Skeletal muscle tissue (tissue), 3 donors: ENCODE measurements at regions not wholly inside any gene's neighbourhood (a gene's known extent, or its start where the extent isn't known, plus 50 kb on each side); places are given as distances from the start of the nearest gene placed in this dataset.
"Not testable (repeated sequence)": the region's sequence is repeated elsewhere in the genome, so short reads cannot be mapped to it uniquely, and the experiment has no call there.

Experiments
- H3K27ac ChIP-seq: one replicate; pipeline ENCODE4 v1.7.0; 2013; ENCODE audit warnings: mild to moderate bottlenecking, low read depth, low read length, inconsistent platforms
- H3K27me3 ChIP-seq, 3 donors: one replicate each; pipeline ENCODE4 v1.7.0; 2013; ENCODE audit warnings: low read length in 3 of 3; ENCODE audit not compliant: control insufficient read depth in 3 of 3, insufficient read depth in 3 of 3
- H3K36me3 ChIP-seq, 3 donors: one replicate each; pipeline ENCODE4 v1.7.0; 2013; ENCODE audit warnings: low read length in 3 of 3; ENCODE audit not compliant: control insufficient read depth in 3 of 3, insufficient read depth in 3 of 3
- H3K4me1 ChIP-seq, 3 donors: one replicate each; pipeline ENCODE4 v1.7.0; 2013; ENCODE audit warnings: low read length in 3 of 3, mild to moderate bottlenecking in 3 of 3; ENCODE audit not compliant: control insufficient read depth in 3 of 3, insufficient read depth in 3 of 3
- H3K4me3 ChIP-seq, 3 donors: one replicate each; pipeline ENCODE4 v1.7.0; 2013; ENCODE audit warnings: low read length in 3 of 3
- H3K9ac ChIP-seq, 3 donors: one replicate each; pipeline ENCODE4 v1.7.0; 2013; ENCODE audit warnings: low read length in 3 of 3, mild to moderate bottlenecking in 3 of 3, moderate library complexity in 2 of 3, low read depth in 1 of 3
- H3K9me3 ChIP-seq, 3 donors: one replicate each; pipeline ENCODE4 v1.7.0; 2013; ENCODE audit warnings: low read length in 3 of 3; ENCODE audit not compliant: control insufficient read depth in 3 of 3
- donor health status: Osteomylitis.

DNA sequence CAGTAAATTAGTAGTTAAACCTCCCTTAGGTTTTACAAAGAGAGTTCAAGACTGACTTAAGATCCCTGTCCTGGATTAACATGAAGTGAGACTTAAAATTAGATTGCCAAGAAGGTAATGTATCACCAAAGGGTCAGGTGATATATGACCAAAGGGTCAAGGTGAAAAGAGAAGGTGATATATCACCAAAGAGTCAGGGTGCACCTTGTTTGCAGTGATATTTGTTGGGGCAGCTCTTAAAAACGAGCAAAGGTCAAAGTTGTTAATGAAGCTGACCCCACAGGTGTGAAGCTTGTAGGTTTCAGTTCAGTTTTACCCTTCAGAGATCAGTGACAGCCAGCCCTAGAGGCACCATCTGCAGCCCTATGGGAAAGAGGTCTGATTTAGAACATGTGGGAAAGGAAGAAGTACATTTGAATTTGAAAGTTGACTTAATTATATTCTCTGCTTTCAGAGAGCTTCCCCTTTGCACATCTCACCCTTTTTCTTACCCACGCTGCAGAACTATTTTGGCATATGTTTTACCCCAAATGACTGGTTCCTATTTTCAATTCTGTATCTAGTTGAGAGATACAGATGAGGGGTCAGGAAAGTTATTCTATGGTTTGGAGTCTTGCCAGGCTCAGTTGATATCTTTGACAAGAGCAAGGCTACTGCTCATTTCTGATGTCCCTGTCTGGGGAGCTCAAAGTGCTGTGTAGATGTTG lies 170.8 kb downstream of the S1PR1 start:
- H3K27me3 ChIP-seq: no peaks in the 10 kb centered on the region
- no peaks in the 10 kb centered on the region for H3K36me3 ChIP-seq
- no peak overlapping the region for H3K27ac ChIP-seq
- H3K4me1 ChIP-seq: no peaks in the 10 kb centered on the region
- no peak overlapping the region for H3K9ac ChIP-seq
- no peaks in the 10 kb centered on the region for H3K9me3 ChIP-seq
- H3K4me3 ChIP-seq: no peak overlapping the region

DNA sequence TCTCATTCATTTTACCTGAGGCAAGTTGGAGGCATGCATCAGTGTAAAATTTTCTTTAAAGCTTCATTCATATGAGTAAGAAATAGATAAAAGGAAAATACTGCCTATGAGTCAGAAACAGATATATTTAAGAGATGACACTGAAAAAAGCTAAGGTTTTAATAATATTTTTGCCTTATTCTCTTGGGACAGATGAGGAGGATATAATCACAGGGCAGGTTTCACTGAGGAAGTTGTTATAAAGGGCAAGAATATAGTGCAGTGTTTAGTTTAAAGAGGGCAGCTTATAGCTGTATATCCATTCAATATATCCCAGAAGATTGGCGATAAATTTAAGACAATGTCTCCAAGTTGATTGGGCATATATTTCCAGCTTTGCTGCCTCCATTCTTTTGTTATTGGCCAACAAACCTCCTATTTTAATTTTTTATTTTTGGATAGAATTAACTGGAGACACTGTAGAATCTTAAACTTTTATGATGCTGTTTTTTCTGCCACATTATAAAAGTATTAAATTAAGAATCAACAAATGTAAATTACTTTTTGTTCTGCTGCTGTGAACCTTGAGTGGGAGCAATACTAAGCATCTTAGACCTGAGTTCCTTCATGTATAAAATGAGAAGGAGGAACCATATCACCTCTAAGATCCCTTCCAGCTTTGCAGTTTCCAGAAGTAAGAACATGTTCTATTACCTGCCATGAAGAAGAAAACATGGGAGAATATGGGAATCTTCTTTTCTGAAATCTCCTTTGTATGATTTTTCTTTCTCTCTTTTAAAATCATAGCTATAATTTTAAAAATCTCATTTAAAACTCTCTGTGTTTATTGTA lies 171.6 kb downstream of the S1PR1 start:
- no peak overlapping the region for H3K27ac ChIP-seq
- H3K27me3 ChIP-seq: no peaks in the 10 kb centered on the region
- no peaks in the 10 kb centered on the region for H3K4me1 ChIP-seq
- H3K9ac ChIP-seq: no peak overlapping the region
- H3K9me3 ChIP-seq: no peaks in the 10 kb centered on the region
- H3K4me3 ChIP-seq: no peak overlapping the region
- no peaks in the 10 kb centered on the region for H3K36me3 ChIP-seq

DNA sequence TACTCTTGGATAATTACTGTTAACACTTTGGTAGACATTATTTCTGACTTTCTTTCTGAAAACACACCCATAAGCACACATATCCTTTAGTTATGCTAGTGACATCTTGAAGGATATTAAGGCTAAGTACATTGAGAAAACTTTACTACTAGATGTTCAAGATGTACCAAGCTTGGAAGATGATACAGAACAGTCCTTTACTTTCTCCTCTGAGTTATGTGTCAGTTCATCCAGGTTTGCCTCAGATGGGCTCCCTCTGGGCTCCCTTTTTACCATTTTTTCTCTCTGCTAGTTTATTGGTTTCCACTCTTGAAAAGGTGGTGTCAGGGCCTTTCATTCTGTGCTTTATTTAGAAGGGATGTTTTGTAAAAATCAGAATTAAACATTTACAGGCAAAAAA lies 172.3 kb downstream of the S1PR1 start:
- H3K4me1 ChIP-seq: no peaks in the 10 kb centered on the region
- no peaks in the 10 kb centered on the region for H3K9me3 ChIP-seq
- no peak overlapping the region for H3K27ac ChIP-seq
- no peaks in the 10 kb centered on the region for H3K36me3 ChIP-seq
- no peak overlapping the region for H3K4me3 ChIP-seq
- no peak overlapping the region for H3K9ac ChIP-seq
- no peaks in the 10 kb centered on the region for H3K27me3 ChIP-seq

DNA sequence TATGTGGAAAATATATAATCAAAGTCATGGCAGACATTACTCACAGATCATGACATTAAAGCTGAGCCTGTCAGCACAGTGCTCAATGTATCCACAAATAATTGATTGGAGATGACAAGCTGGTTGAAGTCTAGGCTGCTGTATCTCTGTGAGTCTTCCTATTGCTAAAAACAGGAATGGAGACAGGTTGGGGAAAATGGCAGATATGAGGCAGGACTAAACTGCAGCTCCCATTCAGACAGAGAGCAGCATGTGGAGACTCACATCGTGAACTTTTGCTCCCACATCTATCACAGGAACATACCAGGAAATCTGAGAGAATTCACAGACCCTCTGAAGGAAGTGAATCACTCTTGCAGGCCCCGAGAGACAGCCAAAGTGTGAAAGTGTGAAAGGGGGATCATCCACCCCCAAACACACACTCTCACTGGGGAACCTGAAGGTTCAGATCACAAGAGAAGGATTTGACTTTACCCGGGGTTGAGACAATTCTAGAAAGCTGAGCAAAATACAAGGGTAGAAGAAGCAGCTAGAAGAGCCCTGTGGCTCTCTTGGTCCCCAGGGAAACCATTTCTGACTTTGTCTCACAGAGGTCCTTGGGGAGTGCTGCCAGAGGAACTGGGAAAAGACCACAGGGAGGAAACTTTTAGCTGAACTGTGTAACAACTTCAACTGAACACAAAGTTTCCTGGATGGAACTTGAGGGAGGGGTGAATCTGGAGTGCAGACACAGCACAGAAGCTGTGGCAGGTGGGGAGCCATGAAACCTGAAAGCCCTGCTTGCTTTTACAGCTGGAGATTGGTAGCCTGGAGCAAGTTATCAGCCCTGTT lies 173.4 kb downstream of the S1PR1 start:
- no peak overlapping the region for H3K27ac ChIP-seq
- H3K9ac ChIP-seq: no peak overlapping the region
- H3K9me3 ChIP-seq: no peaks in the 10 kb centered on the region
- H3K4me1 ChIP-seq: no peaks in the 10 kb centered on the region
- H3K27me3 ChIP-seq: no peaks in the 10 kb centered on the region
- no peaks in the 10 kb centered on the region for H3K36me3 ChIP-seq
- H3K4me3 ChIP-seq: no peak overlapping the region

DNA sequence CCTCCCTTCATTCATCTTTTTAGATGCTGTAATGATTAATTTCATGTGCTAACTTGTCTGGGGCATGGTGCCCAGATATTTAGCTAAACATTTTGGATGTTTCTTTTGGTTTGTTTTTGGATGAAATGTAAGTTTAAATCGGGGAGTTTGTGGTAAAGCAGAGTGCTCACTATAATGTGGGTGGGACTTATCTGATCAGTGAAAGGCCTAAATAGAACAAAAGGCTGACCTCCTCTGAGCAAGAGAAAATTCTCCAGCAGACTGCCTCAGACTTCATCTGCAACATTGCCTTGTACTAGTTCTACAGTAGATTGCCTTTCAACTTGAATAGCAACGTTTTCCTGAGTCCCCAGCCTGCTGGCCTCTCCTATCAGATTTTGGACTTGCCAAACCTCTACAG lies 183.6 kb downstream of the S1PR1 start:
- H3K27ac ChIP-seq: no peak overlapping the region
- no peak overlapping the region for H3K4me3 ChIP-seq
- H3K9ac ChIP-seq: no peak overlapping the region

DNA sequence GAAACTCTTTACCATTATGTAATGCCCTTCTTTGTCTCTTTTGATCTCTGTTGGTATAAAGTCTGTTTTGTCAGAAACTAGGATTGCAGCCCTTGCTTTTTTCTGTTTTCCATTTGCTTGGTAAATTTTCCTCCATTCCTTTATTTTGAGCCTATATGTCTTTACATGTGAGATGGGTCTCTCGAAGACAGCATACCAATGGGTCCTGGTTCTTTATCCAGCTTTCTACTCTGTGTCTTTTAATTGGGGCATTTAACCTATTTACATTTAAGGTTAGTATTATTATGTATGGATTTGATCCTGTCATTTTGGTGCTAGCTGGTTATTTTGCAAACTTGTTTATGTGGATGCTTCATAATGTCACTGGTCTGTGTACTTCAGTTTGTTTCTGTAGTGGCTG lies 191.3 kb downstream of the S1PR1 start:
- H3K4me1 ChIP-seq, H3K9ac ChIP-seq, H3K27me3 ChIP-seq, H3K9me3 ChIP-seq, H3K4me3 ChIP-seq, H3K27ac ChIP-seq, H3K36me3 ChIP-seq: not testable (repeated sequence)

More for the DNA sequence above, 183.6 kb downstream of the S1PR1 start:
- Histone ChIP-seq H3K4me1 (no peaks in the 10 kb centered on the region), H3K36me3 (no peaks in the 10 kb centered on the region), H3K27me3 (no peaks in the 10 kb centered on the region), H3K9me3 (peaks cover 0 to 4% (median 0%) of the 10 kb centered on the region in 3 donors)

DNA sequence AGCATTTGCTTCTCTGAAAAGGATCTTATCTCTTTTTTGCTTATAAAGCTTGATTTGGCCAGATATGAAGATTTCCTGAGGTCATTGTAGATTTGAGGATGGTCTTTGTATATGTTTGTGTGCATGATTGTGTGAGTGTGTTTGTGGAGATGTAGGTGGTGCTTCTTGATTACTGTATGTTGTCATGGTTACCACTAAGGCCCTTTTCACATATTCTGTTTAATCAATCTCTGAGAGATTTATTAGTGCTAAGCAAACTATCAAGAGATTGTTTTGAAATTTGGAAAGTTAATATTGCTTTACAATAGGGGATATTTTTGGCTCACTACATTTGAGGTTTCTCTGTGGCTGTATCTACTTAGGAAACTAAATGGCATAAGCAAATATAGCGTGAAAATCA lies 191.7 kb downstream of the S1PR1 start:
- H3K27me3 ChIP-seq: no peaks in the 10 kb centered on the region
- H3K36me3 ChIP-seq: no peaks in the 10 kb centered on the region
- no peak overlapping the region for H3K4me3 ChIP-seq
- H3K4me1 ChIP-seq: no peaks in the 10 kb centered on the region
- H3K27ac ChIP-seq: no peak overlapping the region
- peaks cover 0 to 2% (median 0%) of the 10 kb centered on the region in 3 donors for H3K9me3 ChIP-seq
- H3K9ac ChIP-seq: no peak overlapping the region

DNA sequence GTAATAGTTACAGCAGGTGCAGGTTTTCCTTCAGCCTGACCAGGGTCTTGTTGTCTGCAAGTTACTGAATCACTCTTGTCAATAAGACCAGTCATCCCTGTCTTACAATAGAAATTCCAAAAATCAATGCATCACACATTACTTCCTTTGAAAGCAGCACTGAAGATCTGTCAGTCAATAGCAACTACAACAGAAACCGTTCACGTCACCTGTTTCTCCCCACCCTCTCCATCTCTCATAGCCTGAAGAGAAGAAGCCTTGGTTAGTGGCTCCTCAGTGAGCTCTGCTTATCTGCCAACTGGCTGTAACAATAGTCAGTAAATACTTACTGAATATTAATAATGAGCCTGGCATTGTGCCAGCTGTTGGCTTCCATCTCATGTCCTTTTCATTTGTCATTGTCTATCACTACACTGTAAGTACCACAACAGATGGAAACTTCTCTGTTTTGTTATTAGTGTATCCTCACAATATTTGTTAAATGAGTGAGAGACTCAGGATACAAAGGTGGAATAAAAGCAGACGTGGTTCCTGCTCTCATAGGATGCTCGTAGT lies 195.2 kb downstream of the S1PR1 start:
- Histone ChIP-seq H3K4me3 (no peak overlapping the region), H3K27me3 (no peaks in the 10 kb centered on the region), H3K36me3 (no peaks in the 10 kb centered on the region), H3K9me3 (no peaks in the 10 kb centered on the region), H3K9ac (no peak overlapping the region), H3K27ac (no peak overlapping the region), H3K4me1 (no peaks in the 10 kb centered on the region)

DNA sequence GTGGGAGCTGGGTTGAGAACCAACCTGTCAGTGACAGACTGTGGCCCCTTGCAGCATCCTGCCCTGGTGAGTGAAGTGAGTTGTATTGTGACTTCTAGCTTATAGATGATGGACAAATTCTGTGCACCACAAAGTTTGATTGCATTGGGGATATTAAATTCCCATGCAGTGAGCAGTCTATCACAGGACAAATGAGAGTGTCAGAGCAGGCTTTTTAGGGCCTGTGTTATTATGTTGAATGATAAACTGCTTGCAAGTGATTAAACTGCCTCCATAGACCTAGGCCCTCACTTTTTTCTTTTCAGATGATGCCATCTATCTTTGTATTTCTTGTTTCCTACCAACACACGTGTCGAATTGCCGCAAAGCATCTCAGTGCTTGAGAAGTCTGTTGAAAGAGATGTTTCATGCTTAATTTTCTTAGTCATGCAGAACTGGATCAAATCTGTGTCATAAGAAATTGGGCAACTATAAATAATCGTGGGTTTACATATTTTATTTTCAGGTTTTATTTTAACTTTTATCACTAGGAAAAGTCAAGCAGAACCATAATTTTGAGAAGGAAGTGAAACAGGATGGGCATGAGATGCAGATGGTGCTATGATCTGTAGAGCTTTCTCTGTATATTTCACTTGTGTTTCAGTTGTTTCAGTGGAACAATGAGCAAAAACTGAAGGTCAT lies 199.2 kb downstream of the S1PR1 start:
- Histone ChIP-seq H3K36me3 (no peaks in the 10 kb centered on the region), H3K9ac (no peak overlapping the region), H3K4me1 (no peaks in the 10 kb centered on the region), H3K27ac (no peak overlapping the region), H3K9me3 (no peaks in the 10 kb centered on the region), H3K4me3 (no peak overlapping the region), H3K27me3 (no peaks in the 10 kb centered on the region)
